Prostate gland (tissue), 2 donors: ENCODE measurements at regions not wholly inside any gene's neighbourhood (a gene's known extent, or its start where the extent isn't known, plus 50 kb on each side); places are given as distances from the start of the nearest gene placed in this dataset.

Experiments used
- CTCF ChIP-seq, 4 experiments: fragments of 200-600 bp in 2 of 4; fragments of 450-650 bp in 2 of 4; sonication (generic) in 2 of 4; IDR thresholded peaks; 1 replicate in 3 of 4; 2 replicates in 1 of 4; pipeline ENCODE4 v1.5.1; 2016 to 2019; ENCODE audit warnings: antibody characterized with exemption in 4 of 4, mild to moderate bottlenecking in 2 of 4, moderate library complexity in 2 of 4
- POLR2A ChIP-seq: fragments of 450-650 bp; IDR thresholded peaks from one replicate; pipeline ENCODE4 v1.6.1; 2016; ENCODE audit warnings: antibody characterized with exemption, mild to moderate bottlenecking

DNA sequence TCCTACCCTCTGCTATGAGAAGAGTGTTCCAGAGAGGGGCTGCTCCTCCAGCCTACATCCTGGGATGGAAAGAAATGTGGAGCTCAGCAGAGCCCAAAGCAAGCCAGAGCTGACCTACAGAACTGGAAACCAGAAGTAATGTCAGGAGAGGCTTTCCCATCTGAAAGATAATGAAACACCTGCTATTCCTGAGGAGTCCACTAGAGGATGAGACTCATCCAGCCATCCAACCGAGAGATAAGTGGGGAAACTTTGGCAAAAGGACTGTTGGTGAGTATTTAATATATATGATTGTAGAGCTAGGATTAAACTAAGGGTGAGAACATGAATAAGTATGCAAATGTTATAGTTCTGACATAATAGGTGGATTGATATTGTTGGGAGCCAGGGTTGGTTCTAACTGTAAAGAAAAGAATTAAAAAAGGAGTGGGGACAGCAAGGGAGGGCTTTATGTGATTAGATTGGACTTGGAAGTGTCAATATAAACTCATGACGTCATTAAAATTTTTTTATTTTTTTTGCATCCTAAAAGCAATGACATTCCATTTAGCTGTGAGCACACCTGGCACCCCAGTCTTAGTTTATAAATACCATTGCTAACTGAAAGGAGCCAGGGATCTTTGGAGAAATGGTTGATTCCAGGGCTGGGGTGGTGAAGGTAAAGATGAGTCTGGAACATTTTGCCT lies 312.8 kb upstream of the NFE2L3 start:
- no peak for TF ChIP-seq POLR2A
- TF ChIP-seq CTCF (IDR thresholded peaks at IDR 0.05), result no peak
